HEK293 (cell line): ENCODE measurements at regions not wholly inside any gene's neighbourhood (a gene's known extent, or its start where the extent isn't known, plus 50 kb on each side); places are given as distances from the start of the nearest gene placed in this dataset.

ENCODE experiments used
- CTCF ChIP-seq: fragments of 450-650 bp; formaldehyde crosslinking; IDR thresholded peaks from 2 replicates; pipeline ENCODE4 v1.5.1; 2016; ENCODE audit warnings: missing biosample characterization, missing genetic modification characterization
- HOXC10 ChIP-seq: sonication (generic); formaldehyde crosslinking; IDR thresholded peaks from 2 replicates; pipeline ENCODE4 v1.8.1; 2023; ENCODE audit warnings: mild to moderate bottlenecking, missing genetic modification reagents
- YY1 ChIP-seq: fragments of 450-650 bp; formaldehyde crosslinking; IDR thresholded peaks from 2 replicates; pipeline ENCODE4 v1.5.1; 2018; ENCODE audit warnings: missing biosample characterization, missing genetic modification characterization
- ZBTB1 ChIP-seq: fragments of 450-650 bp; formaldehyde crosslinking; IDR thresholded peaks from 2 replicates; pipeline ENCODE4 v1.5.1; 2016; ENCODE audit warnings: missing biosample characterization, missing genetic modification characterization
- ZNF274 ChIP-seq, 2 experiments: fragments of 200-500 bp in 1 of 2; fragments of 450-650 bp in 1 of 2; sonication (Bioruptor generic) in 1 of 2; formaldehyde crosslinking in 1 of 2; IDR thresholded peaks; 2 replicates each; pipeline versions ENCODE4 v1.5.1 to v1.6.1; 2014 to 2016; ENCODE audit warnings: borderline replicate concordance in 1 of 2, inconsistent platforms in 1 of 2, low read length in 1 of 2, missing biosample characterization in 1 of 2, missing genetic modification characterization in 1 of 2
- ZNF596 ChIP-seq: fragments of 450-650 bp; IDR thresholded peaks from 2 replicates; pipeline ENCODE4 v1.5.0; 2018; ENCODE audit warnings: missing biosample characterization, mild to moderate bottlenecking, missing genetic modification characterization, moderate library complexity

- no peak for TF ChIP-seq CTCF (tag by site-specific recombination)
- TF ChIP-seq YY1, result no peak
- no peak for TF ChIP-seq ZBTB1
- TF ChIP-seq ZNF274 (IDR thresholded peaks at IDR 0.05; ENCODE audit: low read length), result no peak
- no peak for TF ChIP-seq ZNF274 (tag by site-specific recombination; IDR thresholded peaks at IDR 0.05; ENCODE audit: borderline replicate concordance)
- no peak for TF ChIP-seq ZNF596 (tag by site-specific recombination)
- no peak for TF ChIP-seq HOXC10 (CRISPR knock-in tag)
These were observed 195.9 kb downstream of the ANKRD60 start for GRCh38 chr20:58032599-58032998.
